Neuron (in vitro differentiated cells): ENCODE measurements at regions not wholly inside any gene's neighbourhood (a gene's known extent, or its start where the extent isn't known, plus 50 kb on each side); places are given as distances from the start of the nearest gene placed in this dataset.
"Not testable (repeated sequence)": the region's sequence is repeated elsewhere in the genome, so short reads cannot be mapped to it uniquely, and the experiment has no call there.

ENCODE experiments used
- H2AFZ ChIP-seq: one replicate; pipeline ENCODE4 v1.6.1; 2013; ENCODE audit warnings: low read depth, mild to moderate bottlenecking, inconsistent platforms, low read length, moderate library complexity
- H3K27me3 ChIP-seq: one replicate; pipeline ENCODE4 v1.6.1; 2013; ENCODE audit warnings: low read length; ENCODE audit not compliant: insufficient read depth
- H3K36me3 ChIP-seq: one replicate; pipeline ENCODE4 v1.6.1; 2013; ENCODE audit warnings: low read length; ENCODE audit not compliant: insufficient read depth
- H3K4me1 ChIP-seq: one replicate; pipeline ENCODE4 v1.6.1; 2013; ENCODE audit warnings: low read length; ENCODE audit not compliant: insufficient read depth
- H3K4me3 ChIP-seq: 2 replicates; pipeline ENCODE4 v1.5.1; 2013; ENCODE audit warnings: mild to moderate bottlenecking, low read length, moderate library complexity
- H3K9me3 ChIP-seq: one replicate; pipeline ENCODE4 v1.6.1; 2013; ENCODE audit warnings: low read length

- no peak overlapping the region for H3K4me3 ChIP-seq
- H3K27me3 ChIP-seq, result no peaks in the 10 kb centered on the region
- H3K4me1 ChIP-seq, result no peaks in the 10 kb centered on the region
- H2AFZ ChIP-seq, result no peak overlapping the region
- no peaks in the 10 kb centered on the region for H3K36me3 ChIP-seq
- H3K9me3 ChIP-seq, result no peaks in the 10 kb centered on the region
Measured at GRCh38 chr2:107107351-107107750, 221.4 kb upstream of the ST6GAL2 start.

GRCh38 chr2:107108556-107108955, 222.6 kb upstream of the ST6GAL2 start:
- Histone ChIP-seq H3K36me3 (no peaks in the 10 kb centered on the region), H3K27me3 (no peaks in the 10 kb centered on the region), H3K4me3 (no peak overlapping the region), H2AFZ (no peak overlapping the region), H3K9me3 (no peaks in the 10 kb centered on the region), H3K4me1 (no peaks in the 10 kb centered on the region)

GRCh38 chr2:107111623-107112022, 225.7 kb upstream of the ST6GAL2 start:
- H3K4me3 ChIP-seq, result no peak overlapping the region
- no peak overlapping the region for H2AFZ ChIP-seq
- no peaks in the 10 kb centered on the region for H3K9me3 ChIP-seq
- no peaks in the 10 kb centered on the region for H3K36me3 ChIP-seq
- no peaks in the 10 kb centered on the region for H3K27me3 ChIP-seq
- no peaks in the 10 kb centered on the region for H3K4me1 ChIP-seq

GRCh38 chr2:107112561-107112960, 226.6 kb upstream of the ST6GAL2 start:
- no peaks in the 10 kb centered on the region for H3K36me3 ChIP-seq
- no peaks in the 10 kb centered on the region for H3K4me1 ChIP-seq
- H3K4me3 ChIP-seq, result no peak overlapping the region

GRCh38 chr2:107128381-107128780, 242.4 kb upstream of the ST6GAL2 start:
- Histone ChIP-seq H3K36me3 (no peaks in the 10 kb centered on the region), H3K27me3 (no peaks in the 10 kb centered on the region), H2AFZ (no peak overlapping the region), H3K9me3 (no peaks in the 10 kb centered on the region), H3K4me3 (no peak overlapping the region), H3K4me1 (no peaks in the 10 kb centered on the region)

More at GRCh38 chr2:107112561-107112960, 226.6 kb upstream of the ST6GAL2 start:
- Histone ChIP-seq H3K27me3 (no peaks in the 10 kb centered on the region), H3K9me3 (no peaks in the 10 kb centered on the region), H2AFZ (no peak overlapping the region)

GRCh38 chr2:107132070-107132469, 246.1 kb upstream of the ST6GAL2 start:
- Histone ChIP-seq H3K27me3 (no peaks in the 10 kb centered on the region), H3K4me3 (no peak overlapping the region), H2AFZ (no peak overlapping the region), H3K36me3 (no peaks in the 10 kb centered on the region), H3K9me3 (no peaks in the 10 kb centered on the region), H3K4me1 (no peaks in the 10 kb centered on the region)

- Histone ChIP-seq H3K27me3 (no peaks in the 10 kb centered on the region), H3K4me3 (no peak overlapping the region), H2AFZ (no peak overlapping the region), H3K9me3 (no peaks in the 10 kb centered on the region), H3K4me1 (no peaks in the 10 kb centered on the region), H3K36me3 (no peaks in the 10 kb centered on the region)
Measured at GRCh38 chr2:107132746-107133145, 246.8 kb upstream of the ST6GAL2 start.

- no peaks in the 10 kb centered on the region for H3K4me1 ChIP-seq
Measured at GRCh38 chr2:107133412-107133811, 247.4 kb upstream of the ST6GAL2 start.

GRCh38 chr2:107136733-107137132, 250.8 kb upstream of the ST6GAL2 start:
- H3K9me3 ChIP-seq, result no peaks in the 10 kb centered on the region
- H3K4me1 ChIP-seq, result no peaks in the 10 kb centered on the region
- no peaks in the 10 kb centered on the region for H3K27me3 ChIP-seq
- H3K36me3 ChIP-seq, result no peaks in the 10 kb centered on the region
- H3K4me3 ChIP-seq, result no peak overlapping the region
- H2AFZ ChIP-seq, result no peak overlapping the region

More at GRCh38 chr2:107133412-107133811, 247.4 kb upstream of the ST6GAL2 start:
- H3K4me3 ChIP-seq, result no peak overlapping the region
- H3K27me3 ChIP-seq, result no peaks in the 10 kb centered on the region
- no peaks in the 10 kb centered on the region for H3K36me3 ChIP-seq
- no peak overlapping the region for H2AFZ ChIP-seq
- no peaks in the 10 kb centered on the region for H3K9me3 ChIP-seq

GRCh38 chr2:107137706-107138105, 251.7 kb upstream of the ST6GAL2 start:
- Histone ChIP-seq H3K4me3 (no peak overlapping the region), H2AFZ (no peak overlapping the region), H3K4me1 (no peaks in the 10 kb centered on the region), H3K27me3 (no peaks in the 10 kb centered on the region), H3K9me3 (no peaks in the 10 kb centered on the region), H3K36me3 (no peaks in the 10 kb centered on the region)

GRCh38 chr2:107146181-107146580, 260.2 kb upstream of the ST6GAL2 start:
- Histone ChIP-seq H3K9me3 (no peaks in the 10 kb centered on the region), H3K4me3 (no peak overlapping the region), H2AFZ (no peak overlapping the region), H3K4me1 (no peaks in the 10 kb centered on the region), H3K27me3 (no peaks in the 10 kb centered on the region), H3K36me3 (no peaks in the 10 kb centered on the region)

GRCh38 chr2:107146645-107147044, 260.7 kb upstream of the ST6GAL2 start:
- H3K9me3 ChIP-seq, H3K4me3 ChIP-seq: not testable (repeated sequence)

GRCh38 chr2:107148055-107148454, 262.1 kb upstream of the ST6GAL2 start:
- H3K4me3 ChIP-seq, result no peak overlapping the region
- H3K27me3 ChIP-seq, result no peaks in the 10 kb centered on the region
- no peaks in the 10 kb centered on the region for H3K4me1 ChIP-seq
- no peaks in the 10 kb centered on the region for H3K36me3 ChIP-seq
- H2AFZ ChIP-seq, result no peak overlapping the region
- no peaks in the 10 kb centered on the region for H3K9me3 ChIP-seq

More at GRCh38 chr2:107146645-107147044, 260.7 kb upstream of the ST6GAL2 start:
- H3K4me1 ChIP-seq, H3K27me3 ChIP-seq, H3K36me3 ChIP-seq, H2AFZ ChIP-seq: not testable (repeated sequence)

- no peaks in the 10 kb centered on the region for H3K9me3 ChIP-seq
- no peaks in the 10 kb centered on the region for H3K27me3 ChIP-seq
- H3K36me3 ChIP-seq, result no peaks in the 10 kb centered on the region
- H2AFZ ChIP-seq, result no peak overlapping the region
- no peak overlapping the region for H3K4me3 ChIP-seq
- H3K4me1 ChIP-seq, result no peaks in the 10 kb centered on the region
Measured at GRCh38 chr2:107148496-107148895, 262.5 kb upstream of the ST6GAL2 start.
